Hepatocyte (in vitro differentiated cells): ENCODE measurements at regions not wholly inside any gene's neighbourhood (a gene's known extent, or its start where the extent isn't known, plus 50 kb on each side); places are given as distances from the start of the nearest gene placed in this dataset.

ENCODE experiments used
- DNase-seq: peaks from one replicate; pipeline ENCODE4 v3.0.0-alpha.2; 2016; ENCODE audit warnings: low spot score
- H2AFZ ChIP-seq: fragments of 200-600 bp; sonication (generic); 2 replicates; pipeline ENCODE4 v1.6.0; 2016; ENCODE audit warnings: antibody characterized with exemption, mild to moderate bottlenecking
- H3K27ac ChIP-seq: fragments of 200-600 bp; sonication (generic); 2 replicates; pipeline ENCODE4 v1.5.1; 2016; ENCODE audit warnings: mild to moderate bottlenecking
- H3K27me3 ChIP-seq: fragments of 200-600 bp; sonication (generic); 2 replicates; pipeline ENCODE4 v1.6.1; 2016
- H3K36me3 ChIP-seq: fragments of 200-600 bp; sonication (generic); replicated peaks from 2 replicates; pipeline ENCODE4 v1.5.1; 2016; ENCODE audit warnings: low read depth; ENCODE audit not compliant: insufficient read depth
- H3K4me1 ChIP-seq: fragments of 200-600 bp; sonication (generic); 2 replicates; pipeline ENCODE4 v1.5.1; 2016; ENCODE audit warnings: mild to moderate bottlenecking, moderate library complexity; ENCODE audit not compliant: insufficient read depth
- H3K4me2 ChIP-seq: fragments of 200-600 bp; sonication (generic); 2 replicates; pipeline ENCODE4 v1.6.0; 2016
- H3K4me3 ChIP-seq: fragments of 200-600 bp; sonication (generic); 2 replicates; pipeline ENCODE4 v1.5.1; 2016; ENCODE audit warnings: mild to moderate bottlenecking
- H3K79me2 ChIP-seq: fragments of 200-600 bp; sonication (generic); 2 replicates; pipeline ENCODE4 v1.6.0; 2017; ENCODE audit warnings: mild to moderate bottlenecking
- H3K9me2 ChIP-seq: fragments of 200-600 bp; sonication (generic); replicated peaks from 2 replicates; pipeline ENCODE4 v1.6.0; 2017; ENCODE audit warnings: mild to moderate bottlenecking; ENCODE audit not compliant: insufficient read depth
- H3K9me3 ChIP-seq: fragments of 200-600 bp; sonication (generic); 2 replicates; pipeline ENCODE4 v1.5.1; 2016; ENCODE audit warnings: low read depth, mild to moderate bottlenecking
- H4K20me1 ChIP-seq: fragments of 200-600 bp; sonication (generic); 2 replicates; pipeline ENCODE4 v1.6.0; 2016; ENCODE audit warnings: mild to moderate bottlenecking; ENCODE audit not compliant: insufficient read depth, poor library complexity, severe bottlenecking
- CTCF ChIP-seq: fragments of 200-600 bp; sonication (generic); IDR thresholded peaks from 2 replicates; pipeline ENCODE4 v1.5.1; 2016; ENCODE audit warnings: antibody characterized with exemption, mild to moderate bottlenecking; ENCODE audit not compliant: poor library complexity
- EZH2 ChIP-seq: fragments of 200-600 bp; sonication (generic); IDR thresholded peaks from 2 replicates; pipeline ENCODE4 v1.6.1; 2016; ENCODE audit warnings: antibody characterized with exemption, mild to moderate bottlenecking, borderline replicate concordance
- EZH2phosphoT487 ChIP-seq: fragments of 200-600 bp; sonication (generic); IDR thresholded peaks from one replicate; pipeline ENCODE4 v1.6.1; 2018; ENCODE audit warnings: antibody characterized with exemption, mild to moderate bottlenecking, low read depth, moderate library complexity; ENCODE audit not compliant: unreplicated experiment, severe bottlenecking
- WGBS: methylation state at CpG from one replicate; pipeline ENCODE4 v1.1.6; 2016; ENCODE audit warnings: low lambda C conversion rate; ENCODE audit errors: missing lambda C conversion rate; 5-methylcytosine and 5-hydroxymethylcytosine counted together

- no peaks in the 10 kb centered on the region for H3K36me3 ChIP-seq
- no peak for DNase-seq
- 82% methylated on average over 20 of the region's 20 CpGs for WGBS
- H3K27ac ChIP-seq, result no peak overlapping the region
- no peaks in the 10 kb centered on the region for H3K9me2 ChIP-seq
- no peaks in the 10 kb centered on the region for H3K27me3 ChIP-seq
- no peaks in the 10 kb centered on the region for H3K4me1 ChIP-seq
- no peak overlapping the region for H3K4me3 ChIP-seq
- H3K79me2 ChIP-seq, result no peaks in the 10 kb centered on the region
- H2AFZ ChIP-seq, result no peak overlapping the region
- no peak overlapping the region for H3K4me2 ChIP-seq
- no peaks in the 10 kb centered on the region for H3K9me3 ChIP-seq
- H4K20me1 ChIP-seq, result no peaks in the 10 kb centered on the region
- TF ChIP-seq CTCF, result no peak
- no peak for TF ChIP-seq EZH2phosphoT487
- TF ChIP-seq EZH2, result no peak
Measured at GRCh38 chr11:69380451-69380901, 86.5 kb downstream of the MYEOV start.

- Histone ChIP-seq H3K27me3 (no peaks in the 10 kb centered on the region), H3K4me1 (no peaks in the 10 kb centered on the region), H3K79me2 (no peaks in the 10 kb centered on the region), H2AFZ (no peak overlapping the region), H3K36me3 (no peaks in the 10 kb centered on the region), H3K9me2 (no peaks in the 10 kb centered on the region), H4K20me1 (no peaks in the 10 kb centered on the region), H3K27ac (no peak overlapping the region), H3K4me3 (no peak overlapping the region), H3K9me3 (no peaks in the 10 kb centered on the region), H3K4me2 (no peak overlapping the region)
- no peak for DNase-seq
- WGBS, result 92% methylated on average over 10 of the region's 10 CpGs
- TF ChIP-seq CTCF (no peak), EZH2 (no peak), EZH2phosphoT487 (no peak)
Measured at GRCh38 chr11:69380921-69381581, 87.1 kb downstream of the MYEOV start.

GRCh38 chr11:69381681-69382130 is 87.8 kb downstream of the MYEOV start:
- no peak overlapping the region for H3K4me2 ChIP-seq
- no peaks in the 10 kb centered on the region for H3K9me2 ChIP-seq
- no peak overlapping the region for H3K4me3 ChIP-seq
- H4K20me1 ChIP-seq, result no peaks in the 10 kb centered on the region
- no peaks in the 10 kb centered on the region for H3K36me3 ChIP-seq
- WGBS, result 88% methylated on average over 15 of the region's 17 CpGs
- H3K27ac ChIP-seq, result no peak overlapping the region
- H3K27me3 ChIP-seq, result no peaks in the 10 kb centered on the region
- H2AFZ ChIP-seq, result no peak overlapping the region
- H3K4me1 ChIP-seq, result no peaks in the 10 kb centered on the region
- H3K9me3 ChIP-seq, result no peaks in the 10 kb centered on the region
- no peak for DNase-seq
- H3K79me2 ChIP-seq, result no peaks in the 10 kb centered on the region
- TF ChIP-seq EZH2phosphoT487 (no peak), EZH2 (no peak), CTCF (no peak)
